GM20000 (cell line): ENCODE measurements at regions not wholly inside any gene's neighbourhood (a gene's known extent, or its start where the extent isn't known, plus 50 kb on each side); places are given as distances from the start of the nearest gene placed in this dataset.
A peak's percentile ranks its signal among the peaks of the same experiment; 100 is the strongest.

Experiments used
- DNase-seq: peaks from one replicate; pipeline ENCODE4 v3.0.0; 2012; ENCODE audit warnings: low spot score
- TF ChIP-seq, protein P1 (sequence below): IDR thresholded peaks from 2 replicates; pipeline ENCODE4 v1.5.1; 2012; ENCODE audit warnings: mild to moderate bottlenecking, control low read depth; ENCODE audit errors: extremely low read depth, missing control alignments

DNA sequence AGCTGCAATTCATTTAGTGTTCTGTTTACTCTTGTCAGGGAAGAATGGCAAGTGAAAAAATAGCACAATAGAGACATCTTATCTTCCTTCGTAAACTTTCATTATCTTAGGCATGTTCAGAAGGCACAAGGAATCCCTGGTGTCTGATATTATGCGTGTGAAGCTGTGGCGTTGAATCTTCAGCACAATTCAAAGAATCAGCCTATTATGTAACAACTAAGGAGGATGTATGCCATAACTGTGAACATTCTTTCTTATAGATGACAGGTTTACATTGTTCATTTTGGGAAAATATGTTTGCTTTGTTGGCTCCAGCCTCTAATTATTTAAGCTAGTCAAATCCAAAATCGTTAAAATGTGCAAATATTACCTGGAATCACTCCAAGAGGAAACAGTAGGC, 446.1 kb downstream of the ANXA1 start:
- TF ChIP-seq, protein P1, sequence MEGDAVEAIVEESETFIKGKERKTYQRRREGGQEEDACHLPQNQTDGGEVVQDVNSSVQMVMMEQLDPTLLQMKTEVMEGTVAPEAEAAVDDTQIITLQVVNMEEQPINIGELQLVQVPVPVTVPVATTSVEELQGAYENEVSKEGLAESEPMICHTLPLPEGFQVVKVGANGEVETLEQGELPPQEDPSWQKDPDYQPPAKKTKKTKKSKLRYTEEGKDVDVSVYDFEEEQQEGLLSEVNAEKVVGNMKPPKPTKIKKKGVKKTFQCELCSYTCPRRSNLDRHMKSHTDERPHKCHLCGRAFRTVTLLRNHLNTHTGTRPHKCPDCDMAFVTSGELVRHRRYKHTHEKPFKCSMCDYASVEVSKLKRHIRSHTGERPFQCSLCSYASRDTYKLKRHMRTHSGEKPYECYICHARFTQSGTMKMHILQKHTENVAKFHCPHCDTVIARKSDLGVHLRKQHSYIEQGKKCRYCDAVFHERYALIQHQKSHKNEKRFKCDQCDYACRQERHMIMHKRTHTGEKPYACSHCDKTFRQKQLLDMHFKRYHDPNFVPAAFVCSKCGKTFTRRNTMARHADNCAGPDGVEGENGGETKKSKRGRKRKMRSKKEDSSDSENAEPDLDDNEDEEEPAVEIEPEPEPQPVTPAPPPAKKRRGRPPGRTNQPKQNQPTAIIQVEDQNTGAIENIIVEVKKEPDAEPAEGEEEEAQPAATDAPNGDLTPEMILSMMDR = no peak
- no peak for DNase-seq

DNA sequence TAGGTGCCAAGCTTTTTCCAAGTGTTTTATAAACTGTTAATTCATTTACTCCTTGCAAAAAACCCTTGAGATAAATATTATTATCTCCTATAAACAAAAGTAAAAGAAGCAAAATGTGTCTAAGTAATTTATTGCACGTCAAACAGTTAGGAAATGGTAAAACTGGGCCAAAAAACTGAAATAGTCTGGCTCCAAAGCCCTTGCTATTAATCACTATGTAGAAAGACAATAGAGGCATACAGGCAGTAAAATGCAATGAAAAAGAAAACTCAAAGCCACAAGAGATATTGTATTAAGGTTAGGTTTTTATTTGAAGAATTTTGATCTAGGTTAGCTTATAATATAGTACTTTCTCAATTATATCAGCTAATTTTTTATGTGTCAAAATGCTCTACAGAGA, 457.7 kb downstream of the ANXA1 start:
- no peak for DNase-seq
- TF ChIP-seq, protein P1 = no peak

DNA sequence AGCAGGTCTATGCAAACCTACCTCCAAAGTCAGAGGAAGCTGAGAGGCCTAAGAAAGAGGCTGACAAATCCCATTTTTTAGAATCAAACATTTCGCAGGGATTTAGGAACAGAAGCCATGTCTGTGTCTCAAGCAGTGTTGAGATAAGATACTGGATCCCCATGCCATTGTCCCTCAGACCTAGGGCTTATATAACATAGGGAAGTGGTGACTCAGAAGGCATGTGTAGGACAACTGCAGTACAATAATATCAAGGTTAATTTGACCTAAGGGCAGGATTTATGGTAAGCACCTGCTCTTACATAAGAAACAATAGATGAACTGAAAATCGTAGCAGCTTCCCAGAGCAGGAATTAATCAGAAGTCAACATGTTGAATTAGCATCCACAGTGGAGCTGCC, 459.4 kb downstream of the ANXA1 start:
- TF ChIP-seq, protein P1 = no peak

DNA sequence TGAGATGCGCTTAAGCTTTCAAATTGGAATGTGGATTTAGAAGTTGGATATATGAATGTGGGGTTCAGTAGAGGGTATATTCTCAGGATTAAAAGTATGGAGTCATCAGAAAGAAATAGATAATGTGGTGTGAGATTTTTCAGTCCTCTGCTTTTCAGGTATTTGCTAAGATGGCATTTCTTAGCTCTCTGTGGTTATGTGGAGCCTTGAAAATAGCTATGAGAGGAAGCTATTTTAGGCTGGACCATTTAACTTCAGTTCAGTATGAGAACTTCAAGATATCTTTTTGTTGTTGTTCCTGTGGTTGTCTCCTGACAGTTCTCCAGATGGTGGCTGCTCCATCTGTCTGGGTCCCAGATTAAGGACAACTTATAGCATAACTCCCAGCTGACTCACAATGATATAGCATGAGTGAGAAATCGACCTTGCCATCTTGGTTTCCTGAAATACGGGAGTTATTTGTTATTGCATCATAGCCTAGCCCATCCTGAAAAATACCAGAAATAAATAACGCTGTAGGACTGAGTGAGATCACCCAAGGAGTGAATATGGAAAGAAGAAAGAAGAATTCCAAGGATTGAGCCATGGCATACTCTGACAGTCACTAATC, 461.5 kb downstream of the ANXA1 start:
- TF ChIP-seq, protein P1 = no peak
- no peak for DNase-seq

More for the DNA sequence above, 459.4 kb downstream of the ANXA1 start:
- no peak for DNase-seq

DNA sequence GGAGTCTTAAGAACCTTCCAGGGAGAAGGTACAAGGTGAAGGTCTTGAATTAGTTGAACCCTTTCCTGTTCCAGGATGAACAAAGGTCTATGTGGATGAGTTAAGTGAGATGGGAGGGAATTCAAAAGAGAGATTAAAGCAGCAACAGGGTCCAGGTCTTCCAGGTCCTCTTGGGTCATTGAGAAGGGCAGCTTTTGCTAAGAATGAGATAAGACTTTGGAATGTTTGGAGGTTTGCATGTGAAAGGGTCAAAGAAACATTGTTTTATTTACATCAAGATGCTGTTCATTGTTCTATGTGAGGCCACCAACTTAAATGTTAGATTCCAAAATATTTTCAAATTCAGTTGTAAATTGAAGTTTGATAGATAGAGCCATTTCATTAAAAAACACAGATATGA, 463.9 kb downstream of the ANXA1 start:
- no peak for DNase-seq
- TF ChIP-seq, protein P1 = no peak

DNA sequence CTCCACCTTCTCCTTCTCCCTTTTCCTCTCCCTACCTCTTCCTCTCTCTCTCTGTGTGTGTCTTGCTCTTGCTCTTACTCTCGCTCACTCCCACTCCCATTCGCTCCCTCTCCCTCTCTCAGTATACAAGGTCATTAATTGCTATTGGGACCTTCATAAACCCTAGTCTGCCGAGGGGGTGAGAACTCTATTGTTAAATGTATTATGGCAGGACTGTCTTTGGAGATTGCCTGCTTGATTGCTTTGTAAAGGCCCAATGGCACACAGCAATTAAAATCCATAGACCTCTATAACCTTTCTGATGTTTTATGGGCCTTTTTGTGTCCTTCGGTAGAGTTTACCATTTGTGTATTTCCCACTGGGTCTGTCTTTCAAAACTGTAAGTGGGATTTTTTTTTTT, 465.9 kb downstream of the ANXA1 start:
- DNase-seq = no peak
- TF ChIP-seq, protein P1 = no peak

DNA sequence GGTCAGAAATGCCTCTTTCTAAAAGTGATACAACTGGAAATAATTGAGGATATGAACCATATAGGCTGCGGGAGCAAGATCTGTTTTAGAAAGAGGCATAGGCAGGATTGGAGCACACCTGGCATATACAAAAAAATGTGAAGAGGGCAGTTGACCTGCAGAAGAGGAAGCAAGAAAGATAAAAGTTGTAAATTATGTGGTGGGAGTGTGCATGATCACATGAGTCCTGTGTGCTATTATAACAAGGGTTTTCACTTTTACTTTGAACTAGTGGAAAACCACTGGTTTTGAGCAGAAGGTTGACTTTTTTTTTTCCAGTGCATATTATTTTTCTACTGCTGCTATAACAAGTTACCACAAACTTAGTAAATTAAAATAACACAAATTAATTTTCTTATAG, 489.3 kb downstream of the ANXA1 start:
- TF ChIP-seq, protein P1 = no peak
- DNase-seq = peak; percentile 2
